ENCODE measurements at regions not wholly inside any gene's neighbourhood (a gene's known extent, or its start where the extent isn't known, plus 50 kb on each side); places are given as distances from the start of the nearest gene placed in this dataset.

DNA sequence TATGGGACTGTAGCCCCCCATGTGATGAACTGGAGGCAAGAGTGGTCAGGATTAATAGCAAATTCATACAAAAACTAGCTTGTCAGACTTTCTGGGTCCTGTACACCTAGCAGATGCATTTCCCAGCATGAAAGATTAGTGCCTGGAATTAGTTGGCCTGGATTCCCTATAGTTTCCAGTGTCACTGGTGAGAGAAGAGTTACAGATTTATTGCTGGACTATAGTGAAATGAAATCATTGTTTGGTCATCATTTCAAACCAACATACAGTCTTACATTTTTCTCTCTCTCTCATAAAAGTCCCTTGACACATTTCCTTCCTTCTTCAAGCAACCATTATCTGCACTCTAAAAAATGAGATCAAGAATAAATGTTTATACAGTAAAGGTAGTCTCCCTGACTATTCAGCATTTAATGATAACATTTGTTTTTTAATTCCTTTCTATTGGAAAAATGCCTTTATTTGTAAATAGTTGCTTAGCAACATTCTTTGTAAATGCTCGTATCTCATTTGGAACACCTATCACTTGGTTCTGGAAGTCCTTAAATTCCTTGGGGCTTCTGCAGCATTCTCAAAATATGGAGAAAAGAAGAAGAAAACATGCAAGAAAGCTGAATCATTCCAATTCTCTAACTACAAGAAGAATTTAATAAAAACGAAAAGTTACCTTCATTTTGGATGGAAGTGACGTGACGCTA is 144.4 kb downstream of the MREG start:
- no peak for ATAC-seq
- in situ Hi-C loops (cut with HindIII; ENCODE audit: extremely low pct_ligation_motif_present, low pct_unique_long_range_greater_than_20kb) = no loop called here
- FAIRE-seq = no peak

More for the DNA sequence above, 144.4 kb downstream of the MREG start:
- Histone ChIP-seq H3K79me2 (ENCODE audit: insufficient read depth, low read length) (no peaks in the 10 kb centered on the region), H4K20me1 (ENCODE audit: insufficient read depth, low read length) (no peaks in the 10 kb centered on the region), H3K4me1 (ENCODE audit: insufficient read depth, low read length) (peaks cover 15% of the 10 kb centered on the region), H3K27me3 (ENCODE audit: control insufficient read depth in 1 of 2, insufficient read depth in 2 of 2, low read length in 2 of 2) (no peaks in the 10 kb centered on the region), H3K27ac (ENCODE audit: extremely low read length, insufficient read depth, low read length) (no peak overlapping the region), H3K9ac (ENCODE audit: insufficient read depth, low read depth, low read length) (no peak overlapping the region), H3K9me3 (ENCODE audit: low read length) (no peaks in the 10 kb centered on the region), H3K4me3 (replicated peaks in 1 of 3; ENCODE audit: insufficient read depth in 1 of 3, low read depth in 2 of 3, low read length in 3 of 3) (no peak overlapping the region), H2AFZ (ENCODE audit: low read length) (no peak overlapping the region), H3K36me3 (replicated peaks in 1 of 2; ENCODE audit: control insufficient read depth in 1 of 2, insufficient read depth in 2 of 2, low read length in 2 of 2) (no peaks in the 10 kb centered on the region), H3K4me2 (ENCODE audit: low read depth, low read length) (no peak overlapping the region)
- ChIA-PET CTCF (ENCODE audit: low intra/inter-chr PET ratio, low total read pairs) (no interaction called here), POLR2A (no interaction called here)
- 69% methylated on average over 4 of the region's 4 CpGs for WGBS (ENCODE audit: low lambda C conversion rate)
- DNase-seq (ENCODE audit: low spot score) = no peak
- no TSS peak for BruUV-seq (replicated peaks)
- TF ChIP-seq FOSL1 (CRISPR knock-in tag; IDR thresholded peaks at IDR 0.05; ENCODE audit: borderline replicate concordance) (no peak), ZNF703 (CRISPR knock-in tag; IDR thresholded peaks at IDR 0.05; ENCODE audit: borderline replicate concordance) (no peak), ZNF292 (CRISPR knock-in tag; IDR thresholded peaks at IDR 0.05; ENCODE audit: borderline replicate concordance, low read depth) (no peak)
- TF ChIP-seq, protein P1, sequence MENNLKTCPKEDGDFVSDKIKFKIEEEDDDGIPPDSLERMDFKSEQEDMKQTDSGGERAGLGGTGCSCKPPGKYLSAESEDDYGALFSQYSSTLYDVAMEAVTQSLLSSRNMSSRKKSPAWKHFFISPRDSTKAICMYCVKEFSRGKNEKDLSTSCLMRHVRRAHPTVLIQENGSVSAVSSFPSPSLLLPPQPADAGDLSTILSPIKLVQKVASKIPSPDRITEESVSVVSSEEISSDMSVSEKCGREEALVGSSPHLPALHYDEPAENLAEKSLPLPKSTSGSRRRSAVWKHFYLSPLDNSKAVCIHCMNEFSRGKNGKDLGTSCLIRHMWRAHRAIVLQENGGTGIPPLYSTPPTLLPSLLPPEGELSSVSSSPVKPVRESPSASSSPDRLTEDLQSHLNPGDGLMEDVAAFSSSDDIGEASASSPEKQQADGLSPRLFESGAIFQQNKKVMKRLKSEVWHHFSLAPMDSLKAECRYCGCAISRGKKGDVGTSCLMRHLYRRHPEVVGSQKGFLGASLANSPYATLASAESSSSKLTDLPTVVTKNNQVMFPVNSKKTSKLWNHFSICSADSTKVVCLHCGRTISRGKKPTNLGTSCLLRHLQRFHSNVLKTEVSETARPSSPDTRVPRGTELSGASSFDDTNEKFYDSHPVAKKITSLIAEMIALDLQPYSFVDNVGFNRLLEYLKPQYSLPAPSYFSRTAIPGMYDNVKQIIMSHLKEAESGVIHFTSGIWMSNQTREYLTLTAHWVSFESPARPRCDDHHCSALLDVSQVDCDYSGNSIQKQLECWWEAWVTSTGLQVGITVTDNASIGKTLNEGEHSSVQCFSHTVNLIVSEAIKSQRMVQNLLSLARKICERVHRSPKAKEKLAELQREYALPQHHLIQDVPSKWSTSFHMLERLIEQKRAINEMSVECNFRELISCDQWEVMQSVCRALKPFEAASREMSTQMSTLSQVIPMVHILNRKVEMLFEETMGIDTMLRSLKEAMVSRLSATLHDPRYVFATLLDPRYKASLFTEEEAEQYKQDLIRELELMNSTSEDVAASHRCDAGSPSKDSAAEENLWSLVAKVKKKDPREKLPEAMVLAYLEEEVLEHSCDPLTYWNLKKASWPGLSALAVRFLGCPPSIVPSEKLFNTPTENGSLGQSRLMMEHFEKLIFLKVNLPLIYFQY (CRISPR knock-in tag; IDR thresholded peaks at IDR 0.05; ENCODE audit: borderline replicate concordance) = no peak
- intact Hi-C loops (cut with micrococcal nuclease; ENCODE audit: unreplicated experiment) = no loop called here

Measured in HepG2 (cell line).